Lung (tissue), 11 donors: ENCODE measurements at regions not wholly inside any gene's neighbourhood (a gene's known extent, or its start where the extent isn't known, plus 50 kb on each side); places are given as distances from the start of the nearest gene placed in this dataset.

Experiments used
- ATAC-seq: fragments of 200-7000 bp; cut with Tn5 transposase; one replicate; pipeline ENCODE4 v1.9.1; 2020; ENCODE audit warnings: moderate number of reproducible peaks; ENCODE audit not compliant: insufficient read depth, low FRiP score
- DNase-seq, 3 donors: peaks; one replicate each; pipeline ENCODE4 v3.0.0-alpha.2; 2013 to 2017
- H3K27ac ChIP-seq, 2 donors: one replicate each; pipeline ENCODE4 v1.5.1; 2013; ENCODE audit warnings: mild to moderate bottlenecking in 2 of 2, moderate library complexity in 2 of 2, control low read depth in 1 of 2, inconsistent platforms in 1 of 2, low read depth in 1 of 2, low read length in 1 of 2
- H3K27me3 ChIP-seq, 3 donors: one replicate each; pipeline ENCODE4 v1.5.1; 2013; ENCODE audit warnings: low read length in 2 of 3; ENCODE audit not compliant: control insufficient read depth in 3 of 3, insufficient read depth in 3 of 3
- H3K36me3 ChIP-seq, 4 donors: one replicate each; pipeline ENCODE4 v1.5.1; 2013; ENCODE audit warnings: low read length in 4 of 4, mild to moderate bottlenecking in 1 of 4, moderate library complexity in 1 of 4; ENCODE audit not compliant: control insufficient read depth in 4 of 4, insufficient read depth in 4 of 4
- H3K4me1 ChIP-seq, 5 donors: one replicate each; pipeline ENCODE4 v1.5.1; 2013; ENCODE audit warnings: low read length in 5 of 5, mild to moderate bottlenecking in 2 of 5, moderate library complexity in 1 of 5; ENCODE audit not compliant: control insufficient read depth in 5 of 5, insufficient read depth in 5 of 5
- H3K4me3 ChIP-seq: one replicate; pipeline ENCODE4 v1.5.1; 2013; ENCODE audit warnings: mild to moderate bottlenecking, control low read depth, moderate library complexity
- H3K9ac ChIP-seq, 2 donors: one replicate each; pipeline ENCODE4 v1.5.1; 2013; ENCODE audit warnings: low read length in 2 of 2, control low read depth in 1 of 2; ENCODE audit not compliant: insufficient read depth in 1 of 2
- H3K9me3 ChIP-seq, 4 donors: one replicate each; pipeline ENCODE4 v1.5.1; 2013; ENCODE audit warnings: low read length in 3 of 4, mild to moderate bottlenecking in 1 of 4, moderate library complexity in 1 of 4; ENCODE audit not compliant: control insufficient read depth in 4 of 4, insufficient read depth in 3 of 4
- CTCF ChIP-seq: IDR thresholded peaks from 2 replicates; pipeline ENCODE4 v1.5.1; 2012; ENCODE audit warnings: mild to moderate bottlenecking; ENCODE audit errors: control extremely low read depth, extremely low read depth
- WGBS, 2 donors: extraction: QIAGEN DNeasy Blood & Tissue Kit; methylation state at CpG; one replicate each; pipeline ENCODE4 v1.1.7; 2013; 5-methylcytosine and 5-hydroxymethylcytosine counted together
- donor health status: control.
- donor health status: control.
- donor health status: Bipolar disorder and iron deficiency.
- donor health status: healthy.
- donor health status: DM: yes; HTN: yes; CAD: no.

- no peak for ATAC-seq
Observed at GRCh38 chr16:13300066-13300840, 398.9 kb downstream of the SHISA9 start.

GRCh38 chr16:13305019-13305755 is 403.8 kb downstream of the SHISA9 start:
- no peak overlapping the region for H3K27ac ChIP-seq
- H3K27me3 ChIP-seq = no peaks in the 10 kb centered on the region
- ATAC-seq = no peak
- H3K4me1 ChIP-seq = no peaks in the 10 kb centered on the region
- WGBS, 2 donors = 73 to 83% methylated on average over 8 of the region's 8 CpGs
- H3K4me3 ChIP-seq = no peak overlapping the region
- DNase-seq = no peak
- no peaks in the 10 kb centered on the region for H3K36me3 ChIP-seq
- TF ChIP-seq CTCF = no peak
- no peaks in the 10 kb centered on the region for H3K9me3 ChIP-seq
- H3K9ac ChIP-seq = no peak overlapping the region

More at GRCh38 chr16:13300066-13300840, 398.9 kb downstream of the SHISA9 start:
- no peaks in the 10 kb centered on the region for H3K4me1 ChIP-seq
- no peaks in the 10 kb centered on the region for H3K27me3 ChIP-seq
- no peaks in the 10 kb centered on the region for H3K36me3 ChIP-seq
- no peak for TF ChIP-seq CTCF
- no peak overlapping the region for H3K27ac ChIP-seq
- no peaks in the 10 kb centered on the region for H3K9me3 ChIP-seq
- H3K9ac ChIP-seq = no peak overlapping the region
- DNase-seq = no peak
- no peak overlapping the region for H3K4me3 ChIP-seq
- 66 to 74% methylated on average over 9 of the region's 9 CpGs for WGBS, 2 donors

GRCh38 chr16:13306161-13306995 is 405.0 kb downstream of the SHISA9 start:
- no peak for TF ChIP-seq CTCF
- no peak overlapping the region for H3K27ac ChIP-seq
- 24 to 33% methylated on average over 2 of the region's 2 CpGs for WGBS, 2 donors

More at GRCh38 chr16:13306161-13306995, 405.0 kb downstream of the SHISA9 start:
- H3K4me3 ChIP-seq = no peak overlapping the region
- H3K4me1 ChIP-seq = no peaks in the 10 kb centered on the region
- peaks cover 0 to 2% (median 0%) of the 10 kb centered on the region in 4 donors for H3K9me3 ChIP-seq
- no peak overlapping the region for H3K9ac ChIP-seq
- DNase-seq (no peak), ATAC-seq (no peak)
- no peaks in the 10 kb centered on the region for H3K27me3 ChIP-seq
- H3K36me3 ChIP-seq = no peaks in the 10 kb centered on the region
